ENCODE measurements at regions not wholly inside any gene's neighbourhood (a gene's known extent, or its start where the extent isn't known, plus 50 kb on each side); places are given as distances from the start of the nearest gene placed in this dataset.

- POLR2A ChIA-PET, result no interaction called here
- no peak overlapping the region for H3K4me3 ChIP-seq (ENCODE audit: low read depth, low read length)
- no peak overlapping the region for H3K27ac ChIP-seq (ENCODE audit: extremely low read depth, low read depth, low read length)
- H3K4me1 ChIP-seq (ENCODE audit: control insufficient read depth, insufficient read depth, low read length), result no peaks in the 10 kb centered on the region
- H3K9me3 ChIP-seq (ENCODE audit: control insufficient read depth, insufficient read depth, low read depth, low read length), result no peaks in the 10 kb centered on the region
- TF ChIP-seq ZNF174 (tag by site-specific recombination; IDR thresholded peaks at IDR 0.05) (no peak), ZNF132 (tag by site-specific recombination; IDR thresholded peaks at IDR 0.05; ENCODE audit: borderline replicate concordance) (no peak), ZNF626 (tag by site-specific recombination; IDR thresholded peaks at IDR 0.05) (no peak), ZNF175 (tag by site-specific recombination; IDR thresholded peaks at IDR 0.05) (no peak), MYNN (tag by site-specific recombination; IDR thresholded peaks at IDR 0.05; ENCODE audit: borderline replicate concordance) (no peak), PRDM6 (tag by site-specific recombination; IDR thresholded peaks at IDR 0.05) (no peak), ZNF449 (tag by site-specific recombination; IDR thresholded peaks at IDR 0.05) (no peak), ZXDB (tag by site-specific recombination; IDR thresholded peaks at IDR 0.05) (no peak), ZNF600 (tag by site-specific recombination; IDR thresholded peaks at IDR 0.05) (no peak), SETDB1 (IDR thresholded peaks at IDR 0.05; ENCODE audit: insufficient read length, low read length) (no peak), PRDM1 (tag by site-specific recombination; IDR thresholded peaks at IDR 0.05) (no peak), BCL11A (tag by site-specific recombination; IDR thresholded peaks at IDR 0.05; ENCODE audit: low read depth) (no peak), ZNF561 (tag by site-specific recombination; IDR thresholded peaks at IDR 0.05; ENCODE audit: borderline replicate concordance) (no peak)
- H3K36me3 ChIP-seq (ENCODE audit: control insufficient read depth in 2 of 2, insufficient read depth in 1 of 2, low read length in 2 of 2), result no peaks in the 10 kb centered on the region
- CTCF ChIA-PET, result no interaction called here
Measured at GRCh38 chr4:175480404-175480803, 331.7 kb downstream of the GPM6A start.

- TF ChIP-seq ZNF174 (tag by site-specific recombination; IDR thresholded peaks at IDR 0.05) (no peak), ZNF18 (tag by site-specific recombination; IDR thresholded peaks at IDR 0.05) (no peak), ZNF354C (tag by site-specific recombination; IDR thresholded peaks at IDR 0.05; ENCODE audit: borderline replicate concordance, low read depth) (no peak), ZNF138 (tag by site-specific recombination; IDR thresholded peaks at IDR 0.05; ENCODE audit: borderline replicate concordance) (no peak), ZNF449 (tag by site-specific recombination; IDR thresholded peaks at IDR 0.05) (no peak), REPIN1 (tag by site-specific recombination; IDR thresholded peaks at IDR 0.05; ENCODE audit: low read depth) (no peak), ZBTB48 (tag by site-specific recombination; IDR thresholded peaks at IDR 0.05) (no peak), ZBTB8A (tag by site-specific recombination; IDR thresholded peaks at IDR 0.05) (no peak), ZNF114 (tag by site-specific recombination; IDR thresholded peaks at IDR 0.05) (no peak), SP2 (tag by site-specific recombination; IDR thresholded peaks at IDR 0.05) (no peak)
- CTCF ChIA-PET, result no interaction called here
- H3K27ac ChIP-seq (ENCODE audit: extremely low read depth, low read depth, low read length), result no peak overlapping the region
- H3K9me3 ChIP-seq (ENCODE audit: control insufficient read depth, insufficient read depth, low read depth, low read length), result no peaks in the 10 kb centered on the region
- H3K4me1 ChIP-seq (ENCODE audit: control insufficient read depth, insufficient read depth, low read length), result no peaks in the 10 kb centered on the region
- H3K36me3 ChIP-seq (ENCODE audit: control insufficient read depth in 2 of 2, insufficient read depth in 1 of 2, low read length in 2 of 2), result no peaks in the 10 kb centered on the region
- POLR2A ChIA-PET, result no interaction called here
- H3K4me3 ChIP-seq (ENCODE audit: low read depth, low read length), result no peak overlapping the region
Measured at GRCh38 chr4:175499735-175500352, 312.2 kb downstream of the GPM6A start.

Data from HEK293 (cell line).